Gastroesophageal sphincter (tissue), 4 donors: ENCODE measurements at regions not wholly inside any gene's neighbourhood (a gene's known extent, or its start where the extent isn't known, plus 50 kb on each side); places are given as distances from the start of the nearest gene placed in this dataset.

ENCODE experiments used
- ATAC-seq: fragments of 150-250 bp; one replicate; pipeline ENCODE4 v1.9.1; 2016; ENCODE audit warnings: mild to moderate bottlenecking, moderate library complexity
- H3K27ac ChIP-seq, 4 donors: fragments of 200-600 bp; sonication (generic) in 3 of 4; 1 replicate in 3 of 4; 2 replicates in 1 of 4; pipeline ENCODE4 v1.5.1; 2016 to 2019
- H3K27me3 ChIP-seq: fragments of 200-600 bp; sonication (generic); one replicate; pipeline ENCODE4 v1.5.1; 2019
- H3K36me3 ChIP-seq, 2 donors: fragments of 200-600 bp; sonication (generic); one replicate each; pipeline ENCODE4 v1.5.1; 2019; ENCODE audit warnings: control low read depth in 1 of 2
- H3K4me1 ChIP-seq, 3 donors: fragments of 200-600 bp; sonication (generic); 1 replicate in 2 of 3; 2 replicates in 1 of 3; pipeline ENCODE4 v1.5.1; 2016 to 2019; ENCODE audit warnings: control low read depth in 2 of 3
- H3K4me3 ChIP-seq, 2 donors: fragments of 200-600 bp; sonication (generic); one replicate each; pipeline ENCODE4 v1.5.1; 2019; ENCODE audit warnings: mild to moderate bottlenecking in 1 of 2, moderate library complexity in 1 of 2
- H3K9me3 ChIP-seq, 3 donors: fragments of 200-600 bp; sonication (generic); one replicate each; pipeline ENCODE4 v1.5.1; 2017 to 2019; ENCODE audit warnings: control low read depth in 2 of 3
- CTCF ChIP-seq, 4 experiments: fragments of 200-600 bp in 2 of 4; fragments of 450-650 bp in 2 of 4; sonication (generic) in 1 of 4; IDR thresholded peaks; one replicate each; pipeline ENCODE4 v1.5.1; 2017 to 2019; ENCODE audit warnings: antibody characterized with exemption in 4 of 4, mild to moderate bottlenecking in 2 of 4, moderate library complexity in 2 of 4
- EP300 ChIP-seq: sonication (generic); formaldehyde crosslinking; IDR thresholded peaks from one replicate; pipeline ENCODE4 v1.6.1; 2017; ENCODE audit warnings: antibody characterized with exemption, mild to moderate bottlenecking
- POLR2A ChIP-seq, 2 donors: fragments of 450-650 bp; IDR thresholded peaks; one replicate each; pipeline ENCODE4 v1.6.1; 2017; ENCODE audit warnings: antibody characterized with exemption in 2 of 2, mild to moderate bottlenecking in 2 of 2, moderate library complexity in 1 of 2
- POLR2AphosphoS5 ChIP-seq: sonication (generic); formaldehyde crosslinking; IDR thresholded peaks from one replicate; pipeline ENCODE4 v1.6.1; 2017; ENCODE audit warnings: antibody characterized with exemption
- WGBS, 2 donors: methylation state at CpG; one replicate each; pipeline ENCODE4 v1.1.5; 2018; ENCODE audit warnings: low coverage in 1 of 2; 5-methylcytosine and 5-hydroxymethylcytosine counted together

GRCh38 chr2:187698374-187699110, 144.3 kb upstream of the TFPI start:
- 93 to 94% methylated on average over 2 of the region's 2 CpGs for WGBS, 2 donors

GRCh38 chr2:187702157-187702556, 147.9 kb upstream of the TFPI start:
- Histone ChIP-seq H3K4me1 (no peaks in the 10 kb centered on the region), H3K27me3 (no peaks in the 10 kb centered on the region), H3K36me3 (no peaks in the 10 kb centered on the region), H3K27ac (no peak overlapping the region), H3K4me3 (no peak overlapping the region), H3K9me3 (no peaks in the 10 kb centered on the region)
- no peak for ATAC-seq
- TF ChIP-seq EP300 (no peak), POLR2AphosphoS5 (no peak), POLR2A (IDR thresholded peaks at IDR 0.05) (no peak), CTCF (IDR thresholded peaks at IDR 0.05) (no peak)
- WGBS, 2 donors: 4 to 29% methylated on average over 1 of the region's 1 CpG

More at GRCh38 chr2:187698374-187699110, 144.3 kb upstream of the TFPI start:
- no peaks in the 10 kb centered on the region for H3K27me3 ChIP-seq
- no peaks in the 10 kb centered on the region for H3K36me3 ChIP-seq
- no peaks in the 10 kb centered on the region for H3K9me3 ChIP-seq
- no peak for ATAC-seq
- H3K4me1 ChIP-seq: no peaks in the 10 kb centered on the region
- TF ChIP-seq EP300 (no peak), POLR2A (IDR thresholded peaks at IDR 0.05) (no peak), CTCF (IDR thresholded peaks at IDR 0.05) (no peak), POLR2AphosphoS5 (no peak)
- no peak overlapping the region for H3K27ac ChIP-seq
- H3K4me3 ChIP-seq: no peak overlapping the region

GRCh38 chr2:187708272-187708671, 154.0 kb upstream of the TFPI start:
- no peak overlapping the region for H3K27ac ChIP-seq
- no peaks in the 10 kb centered on the region for H3K27me3 ChIP-seq
- TF ChIP-seq EP300: no peak
- TF ChIP-seq POLR2AphosphoS5: no peak
- no peak for TF ChIP-seq CTCF (IDR thresholded peaks at IDR 0.05)
- no peak for TF ChIP-seq POLR2A (IDR thresholded peaks at IDR 0.05)
- no peak overlapping the region for H3K4me3 ChIP-seq
- H3K36me3 ChIP-seq: no peaks in the 10 kb centered on the region
- H3K9me3 ChIP-seq: no peaks in the 10 kb centered on the region
- 40 to 94% methylated on average over 1 of the region's 1 CpG for WGBS, 2 donors
- ATAC-seq: no peak
- no peaks in the 10 kb centered on the region for H3K4me1 ChIP-seq

- Histone ChIP-seq H3K9me3 (no peaks in the 10 kb centered on the region), H3K4me1 (no peaks in the 10 kb centered on the region), H3K27ac (no peak overlapping the region), H3K4me3 (no peak overlapping the region), H3K27me3 (no peaks in the 10 kb centered on the region), H3K36me3 (no peaks in the 10 kb centered on the region)
- no peak for ATAC-seq
- WGBS, 2 donors: 59 to 86% methylated on average over 2 of the region's 2 CpGs
- no peak for TF ChIP-seq EP300
- TF ChIP-seq POLR2AphosphoS5: no peak
- TF ChIP-seq CTCF (IDR thresholded peaks at IDR 0.05): no peak
- no peak for TF ChIP-seq POLR2A (IDR thresholded peaks at IDR 0.05)
These were observed 154.8 kb upstream of the TFPI start for GRCh38 chr2:187709065-187709464.

- TF ChIP-seq POLR2AphosphoS5 (no peak), EP300 (no peak)
- ATAC-seq: no peak
- Histone ChIP-seq H3K36me3 (no peaks in the 10 kb centered on the region), H3K27me3 (no peaks in the 10 kb centered on the region), H3K4me1 (no peaks in the 10 kb centered on the region), H3K4me3 (no peak overlapping the region), H3K9me3 (no peaks in the 10 kb centered on the region), H3K27ac (no peak overlapping the region)
These were observed 156.7 kb upstream of the TFPI start for GRCh38 chr2:187710791-187711521.
